HG03520 (cell line): ENCODE measurements at regions not wholly inside any gene's neighbourhood (a gene's known extent, or its start where the extent isn't known, plus 50 kb on each side); places are given as distances from the start of the nearest gene placed in this dataset.

Source experiments
- ATAC-seq: cut with Tn5 transposase; IDR thresholded peaks from one replicate; pipeline ENCODE4 v1.9.1; 2021; ENCODE audit warnings: mild to moderate bottlenecking, moderate library complexity; ENCODE audit not compliant: unreplicated experiment

GRCh38 chr15:94105760-94106159 is 125.6 kb upstream of the MCTP2 start:
- no peak for ATAC-seq

- ATAC-seq, result no peak
Measured at GRCh38 chr15:94100863-94101262, 130.5 kb upstream of the MCTP2 start.

- ATAC-seq, result no peak
Measured at GRCh38 chr15:94099574-94099960, 131.8 kb upstream of the MCTP2 start.

- no peak for ATAC-seq
Measured at GRCh38 chr15:94098921-94099573, 132.3 kb upstream of the MCTP2 start.

- no peak for ATAC-seq
Measured at GRCh38 chr15:94097552-94097951, 133.8 kb upstream of the MCTP2 start.

- ATAC-seq, result no peak
Measured at GRCh38 chr15:94094310-94094709, 137.1 kb upstream of the MCTP2 start.

GRCh38 chr15:94086341-94086740 is 145.0 kb upstream of the MCTP2 start:
- ATAC-seq, result no peak

- no peak for ATAC-seq
Measured at GRCh38 chr15:94083467-94084052, 147.8 kb upstream of the MCTP2 start.

GRCh38 chr15:94081829-94082228 is 149.5 kb upstream of the MCTP2 start:
- ATAC-seq, result no peak

- no peak for ATAC-seq
Measured at GRCh38 chr15:94080989-94081605, 150.3 kb upstream of the MCTP2 start.

- ATAC-seq, result no peak
Measured at GRCh38 chr15:94080416-94080815, 150.9 kb upstream of the MCTP2 start.

GRCh38 chr15:94079968-94080367 is 151.4 kb upstream of the MCTP2 start:
- ATAC-seq, result no peak

GRCh38 chr15:94079459-94079858 is 151.9 kb upstream of the MCTP2 start:
- no peak for ATAC-seq

- no peak for ATAC-seq
Measured at GRCh38 chr15:94077938-94078337, 153.4 kb upstream of the MCTP2 start.

- no peak for ATAC-seq
Measured at GRCh38 chr15:94075349-94075748, 156.0 kb upstream of the MCTP2 start.

- peak; percentile 50 for ATAC-seq
Measured at GRCh38 chr15:94070356-94071295, 160.7 kb upstream of the MCTP2 start.

GRCh38 chr15:94069844-94070243 is 161.5 kb upstream of the MCTP2 start:
- no peak for ATAC-seq

GRCh38 chr15:94066811-94067210 is 164.6 kb upstream of the MCTP2 start:
- no peak for ATAC-seq

GRCh38 chr15:94066046-94066445 is 165.3 kb upstream of the MCTP2 start:
- ATAC-seq, result no peak

- ATAC-seq, result no peak
Measured at GRCh38 chr15:94064676-94065313, 166.6 kb upstream of the MCTP2 start.

GRCh38 chr15:94061041-94061440 is 170.3 kb upstream of the MCTP2 start:
- ATAC-seq, result no peak
